ENCODE measurements at regions not wholly inside any gene's neighbourhood (a gene's known extent, or its start where the extent isn't known, plus 50 kb on each side); places are given as distances from the start of the nearest gene placed in this dataset.
"Not testable (repeated sequence)": the region's sequence is repeated elsewhere in the genome, so short reads cannot be mapped to it uniquely, and the experiment has no call there.

GRCh38 chr1:761791-762190 lies 75.3 kb upstream of the OR4F16 start:
- not testable (repeated sequence) for TF ChIP-seq CTCF, POLR2A, POLR2AphosphoS5 (IDR thresholded peaks at IDR 0.05)

Measured in upper lobe of left lung (tissue), 4 donors.